GM23338 (cell line): ENCODE measurements at regions not wholly inside any gene's neighbourhood (a gene's known extent, or its start where the extent isn't known, plus 50 kb on each side); places are given as distances from the start of the nearest gene placed in this dataset.

Source experiments
- ATAC-seq: fragments of 200-7000 bp; cut with Tn5 transposase; 3 replicates; pipeline ENCODE4 v1.9.1; 2020
- DNase-seq: peaks from one replicate; pipeline ENCODE4 v3.0.0-alpha.2; 2015; ENCODE audit warnings: low spot score
- H2AFZ ChIP-seq: fragments of 200-600 bp; sonication (generic); 2 replicates; pipeline ENCODE4 v1.8.0; 2016; ENCODE audit warnings: antibody characterized with exemption, mild to moderate bottlenecking, moderate library complexity
- H3F3A ChIP-seq: fragments of 200-600 bp; sonication (generic); replicated peaks from 2 replicates; pipeline ENCODE4 v1.8.0; 2017; ENCODE audit warnings: antibody characterized with exemption, mixed run types, low read depth
- H3K27ac ChIP-seq: fragments of 200-600 bp; sonication (generic); 2 replicates; pipeline ENCODE4 v1.6.1; 2016; ENCODE audit warnings: low read depth
- H3K27me3 ChIP-seq: fragments of 200-600 bp; sonication (generic); 2 replicates; pipeline ENCODE4 v1.8.0; 2016; ENCODE audit warnings: mild to moderate bottlenecking, mixed run types, moderate library complexity; ENCODE audit not compliant: insufficient read depth
- H3K36me3 ChIP-seq: fragments of 200-600 bp; sonication (generic); 2 replicates; pipeline ENCODE4 v1.8.0; 2016; ENCODE audit warnings: mild to moderate bottlenecking; ENCODE audit not compliant: insufficient read depth
- H3K4me1 ChIP-seq: fragments of 200-600 bp; sonication (generic); 2 replicates; pipeline ENCODE4 v1.8.0; 2016; ENCODE audit warnings: mild to moderate bottlenecking, moderate library complexity; ENCODE audit not compliant: insufficient read depth
- H3K4me2 ChIP-seq: fragments of 200-600 bp; sonication (generic); 2 replicates; pipeline ENCODE4 v1.7.1; 2017; ENCODE audit warnings: mixed run types
- H3K4me3 ChIP-seq: fragments of 200-600 bp; sonication (generic); 2 replicates; pipeline ENCODE4 v1.6.1; 2016; ENCODE audit warnings: mixed run types
- H3K79me2 ChIP-seq: fragments of 200-600 bp; sonication (generic); replicated peaks from 2 replicates; pipeline ENCODE4 v1.8.0; 2017; ENCODE audit warnings: mild to moderate bottlenecking; ENCODE audit not compliant: insufficient read depth
- H3K9me2 ChIP-seq: fragments of 200-600 bp; sonication (generic); 2 replicates; pipeline ENCODE4 v1.8.0; 2017; ENCODE audit not compliant: insufficient read depth
- H4K20me1 ChIP-seq: fragments of 200-600 bp; sonication (generic); replicated peaks from 2 replicates; pipeline ENCODE4 v1.8.0; 2017; ENCODE audit warnings: mild to moderate bottlenecking; ENCODE audit not compliant: insufficient read depth
- H3K27ac Mint-ChIP-seq: 2 replicates; pipeline ENCODE4 v1.8.0; 2020; ENCODE audit warnings: inconsistent platforms, mild to moderate bottlenecking, moderate library complexity, mixed read lengths
- H3K27me3 Mint-ChIP-seq: 3 replicates; pipeline ENCODE4 v1.8.0; 2022; ENCODE audit warnings: low read depth, mild to moderate bottlenecking, moderate library complexity, mixed read lengths, inconsistent platforms; ENCODE audit not compliant: insufficient read depth, poor library complexity
- H3K36me3 Mint-ChIP-seq: 3 replicates; pipeline ENCODE4 v1.8.0; 2021; ENCODE audit warnings: low read depth, mild to moderate bottlenecking, inconsistent platforms, moderate library complexity, mixed read lengths
- H3K4me1 Mint-ChIP-seq: 3 replicates; pipeline ENCODE4 v1.8.0; 2020; ENCODE audit warnings: mild to moderate bottlenecking, inconsistent platforms, mixed read lengths
- H3K4me3 Mint-ChIP-seq: 3 replicates; pipeline ENCODE4 v1.8.0; 2021; ENCODE audit warnings: moderate library complexity, mild to moderate bottlenecking, inconsistent platforms, mixed read lengths
- H3K9me3 Mint-ChIP-seq: 3 replicates; pipeline ENCODE4 v1.8.0; 2020; ENCODE audit warnings: moderate library complexity, mild to moderate bottlenecking, inconsistent platforms, mixed read lengths
- CREB1 ChIP-seq: fragments of 250-450 bp; sonication (Bioruptor Pico); IDR thresholded peaks from 2 replicates; pipeline ENCODE4 v1.5.0; 2020; ENCODE audit warnings: low read depth, mild to moderate bottlenecking, moderate library complexity
- CTCF ChIP-seq, 2 experiments: fragments of 200-600 bp in 1 of 2; sonication (generic) in 1 of 2; conservative IDR thresholded peaks; 2 replicates each; pipeline versions ENCODE4 v1.5.1 to v1.6.1; 2016 to 2017; ENCODE audit warnings: antibody characterized with exemption in 2 of 2, low read depth in 2 of 2, mild to moderate bottlenecking in 2 of 2, moderate library complexity in 1 of 2
- ETS1 ChIP-seq: IDR thresholded peaks from 2 replicates; pipeline ENCODE4 v1.6.1; 2016; ENCODE audit warnings: antibody characterized with exemption
- EZH2phosphoT487 ChIP-seq: fragments of 200-600 bp; sonication (generic); IDR thresholded peaks from one replicate; pipeline ENCODE4 v1.8.1; 2018; ENCODE audit warnings: antibody characterized with exemption; ENCODE audit not compliant: unreplicated experiment
- JUNB ChIP-seq: IDR thresholded peaks from one replicate; pipeline ENCODE4 v1.6.1; 2016; ENCODE audit warnings: antibody characterized with exemption; ENCODE audit not compliant: unreplicated experiment
- NANOG ChIP-seq: IDR thresholded peaks from 2 replicates; pipeline ENCODE4 v1.6.1; 2016; ENCODE audit warnings: antibody characterized with exemption, borderline replicate concordance
- POLR2AphosphoS5 ChIP-seq: IDR thresholded peaks from 2 replicates; pipeline ENCODE4 v1.6.1; 2016; ENCODE audit warnings: antibody characterized with exemption, low read depth
- REST ChIP-seq: IDR thresholded peaks from one replicate; pipeline ENCODE4 v1.6.1; 2018; ENCODE audit warnings: antibody characterized with exemption; ENCODE audit not compliant: unreplicated experiment
- STAT1 ChIP-seq: IDR thresholded peaks from one replicate; pipeline ENCODE4 v1.6.1; 2016; ENCODE audit warnings: antibody characterized with exemption; ENCODE audit not compliant: unreplicated experiment

- Histone ChIP-seq H3K4me1 (peaks cover 14% of the 10 kb centered on the region), H3K27ac (no peak overlapping the region), H3K27me3 (no peaks in the 10 kb centered on the region), H3K79me2 (no peaks in the 10 kb centered on the region), H3K4me3 (no peak overlapping the region), H3K36me3 (no peaks in the 10 kb centered on the region), H3F3A (no peaks in the 10 kb centered on the region), H3K9me2 (no peaks in the 10 kb centered on the region), H3K4me2 (no peak overlapping the region), H2AFZ (no peak overlapping the region), H4K20me1 (no peaks in the 10 kb centered on the region)
- no peak overlapping the region; the same call in 2 of the 3 replicates for H3K4me3 Mint-ChIP-seq
- H3K4me1 Mint-ChIP-seq, result peaks cover 26% of the 10 kb centered on the region
- TF ChIP-seq CTCF (conservative IDR thresholded peaks at IDR 0.05; ENCODE audit: low read depth in 2 of 2) (peak in 1 of 2 experiments; percentile 6; a peak in 1 of 4 replicates), CREB1 (CRISPR knock-in tag) (no peak)
- peaks cover 8% of the 10 kb centered on the region for H3K27me3 Mint-ChIP-seq
- ATAC-seq (peak; percentile 79), DNase-seq (peak; percentile 58)
- no peaks in the 10 kb centered on the region for H3K36me3 Mint-ChIP-seq
- H3K27ac Mint-ChIP-seq, result no peak overlapping the region
- no peaks in the 10 kb centered on the region; the same call in 2 of the 3 replicates for H3K9me3 Mint-ChIP-seq
Observed at GRCh38 chr11:134503100-134503499, 91.1 kb upstream of the B3GAT1 start.

- Histone ChIP-seq H3K9me2 (no peaks in the 10 kb centered on the region), H3K36me3 (no peaks in the 10 kb centered on the region), H3K4me3 (no peak overlapping the region), H3F3A (no peaks in the 10 kb centered on the region), H3K4me1 (peaks cover 14% of the 10 kb centered on the region), H3K27me3 (no peaks in the 10 kb centered on the region), H3K27ac (no peak overlapping the region), H3K4me2 (no peak overlapping the region), H3K79me2 (no peaks in the 10 kb centered on the region), H4K20me1 (no peaks in the 10 kb centered on the region), H2AFZ (no peak overlapping the region)
- H3K9me3 Mint-ChIP-seq, result no peaks in the 10 kb centered on the region; the same call in 2 of the 3 replicates
- no peak overlapping the region for H3K27ac Mint-ChIP-seq
- no peak overlapping the region for H3K4me3 Mint-ChIP-seq
- peaks cover 4% of the 10 kb centered on the region for H3K27me3 Mint-ChIP-seq
- ATAC-seq (no peak), DNase-seq (no peak)
- H3K36me3 Mint-ChIP-seq, result peaks cover 3% of the 10 kb centered on the region; the same call in 1 of the 3 replicates
- peaks cover 29% of the 10 kb centered on the region for H3K4me1 Mint-ChIP-seq
- TF ChIP-seq REST (no peak), POLR2AphosphoS5 (no peak), STAT1 (no peak), JUNB (no peak), NANOG (no peak), ETS1 (no peak), CREB1 (CRISPR knock-in tag) (no peak), EZH2phosphoT487 (no peak), CTCF (conservative IDR thresholded peaks at IDR 0.05; ENCODE audit: low read depth in 2 of 2) (no peak)
Observed at GRCh38 chr11:134502153-134502550, 90.1 kb upstream of the B3GAT1 start.
